ENCODE measurements at regions not wholly inside any gene's neighbourhood (a gene's known extent, or its start where the extent isn't known, plus 50 kb on each side); places are given as distances from the start of the nearest gene placed in this dataset.

GRCh38 chr11:45565446-45565988 is 99.9 kb downstream of the CHST1 start:
- TF ChIP-seq CTCF (IDR thresholded peaks at IDR 0.05) (no peak), POLR2A (IDR thresholded peaks at IDR 0.05) (no peak)
